Right lobe of liver (tissue), 4 donors: ENCODE measurements at regions not wholly inside any gene's neighbourhood (a gene's known extent, or its start where the extent isn't known, plus 50 kb on each side); places are given as distances from the start of the nearest gene placed in this dataset.

ENCODE experiments used
- CTCF ChIP-seq, 4 donors: fragments of 200-600 bp in 3 of 4; fragments of 450-650 bp in 1 of 4; IDR thresholded peaks; one replicate each; pipeline versions ENCODE4 v1.5.1 to v1.8.0; 2016 to 2022; ENCODE audit warnings: antibody characterized with exemption in 4 of 4, mild to moderate bottlenecking in 2 of 4
- POLR2A ChIP-seq: fragments of 450-650 bp; IDR thresholded peaks from one replicate; pipeline ENCODE4 v1.6.1; 2017; ENCODE audit warnings: antibody characterized with exemption, mild to moderate bottlenecking
- donor health status: DM: no; HTN: no; CAD: no.
- donor health status: DM: no; HTN: no; CAD: no.
- donor health status: DM: no; HTN: yes; CAD: no.

- no peak for TF ChIP-seq CTCF (IDR thresholded peaks at IDR 0.05)
- no peak for TF ChIP-seq POLR2A
These were observed 460.7 kb upstream of the DCC start for GRCh38 chr18:51879329-51879728.
